Body of pancreas (tissue), 4 donors: ENCODE measurements at regions not wholly inside any gene's neighbourhood (a gene's known extent, or its start where the extent isn't known, plus 50 kb on each side); places are given as distances from the start of the nearest gene placed in this dataset.

Experiments
- POLR2A ChIP-seq, 3 donors: fragments of 450-650 bp; IDR thresholded peaks; one replicate each; pipeline ENCODE4 v1.6.1; 2016; ENCODE audit warnings: antibody characterized with exemption in 3 of 3, mild to moderate bottlenecking in 2 of 3
- TF ChIP-seq, protein P1 (sequence below), 7 experiments: fragments of 450-650 bp in 4 of 7; fragments of 200-600 bp in 3 of 7; sonication (generic) in 3 of 7; IDR thresholded peaks; one replicate each; pipeline ENCODE4 v1.5.1; 2016 to 2019; ENCODE audit warnings: antibody characterized with exemption in 7 of 7

DNA sequence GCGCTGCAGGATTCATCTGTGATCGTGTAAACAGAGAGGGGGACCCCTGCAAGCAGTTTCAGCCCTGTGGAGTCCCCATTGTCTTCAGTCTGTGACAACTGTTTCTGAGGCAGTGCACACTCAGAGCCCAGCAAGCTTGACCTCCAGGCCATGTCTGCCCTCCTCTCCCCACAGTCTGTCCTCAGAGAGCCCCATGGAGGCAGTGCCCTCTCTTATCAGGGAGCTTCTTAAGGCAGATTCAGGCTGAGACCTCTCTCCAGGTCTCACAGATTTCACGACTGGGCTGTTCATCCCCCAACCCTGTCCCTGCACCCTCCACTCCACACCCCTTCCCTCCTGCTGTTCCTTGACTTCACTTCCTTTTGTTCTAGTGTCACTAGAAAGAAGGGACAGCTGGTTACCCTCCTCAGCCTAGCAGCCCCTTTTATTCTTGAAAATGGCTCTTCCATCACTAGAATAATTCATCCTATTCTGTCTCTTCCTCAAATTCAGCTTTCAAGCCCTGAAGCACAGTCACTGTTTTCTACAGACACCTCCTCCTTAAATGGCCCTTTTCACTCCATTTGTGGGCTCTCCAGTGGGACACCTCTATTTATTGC is 218.4 kb downstream of the MED10 start:
- TF ChIP-seq, protein P1, sequence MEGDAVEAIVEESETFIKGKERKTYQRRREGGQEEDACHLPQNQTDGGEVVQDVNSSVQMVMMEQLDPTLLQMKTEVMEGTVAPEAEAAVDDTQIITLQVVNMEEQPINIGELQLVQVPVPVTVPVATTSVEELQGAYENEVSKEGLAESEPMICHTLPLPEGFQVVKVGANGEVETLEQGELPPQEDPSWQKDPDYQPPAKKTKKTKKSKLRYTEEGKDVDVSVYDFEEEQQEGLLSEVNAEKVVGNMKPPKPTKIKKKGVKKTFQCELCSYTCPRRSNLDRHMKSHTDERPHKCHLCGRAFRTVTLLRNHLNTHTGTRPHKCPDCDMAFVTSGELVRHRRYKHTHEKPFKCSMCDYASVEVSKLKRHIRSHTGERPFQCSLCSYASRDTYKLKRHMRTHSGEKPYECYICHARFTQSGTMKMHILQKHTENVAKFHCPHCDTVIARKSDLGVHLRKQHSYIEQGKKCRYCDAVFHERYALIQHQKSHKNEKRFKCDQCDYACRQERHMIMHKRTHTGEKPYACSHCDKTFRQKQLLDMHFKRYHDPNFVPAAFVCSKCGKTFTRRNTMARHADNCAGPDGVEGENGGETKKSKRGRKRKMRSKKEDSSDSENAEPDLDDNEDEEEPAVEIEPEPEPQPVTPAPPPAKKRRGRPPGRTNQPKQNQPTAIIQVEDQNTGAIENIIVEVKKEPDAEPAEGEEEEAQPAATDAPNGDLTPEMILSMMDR (IDR thresholded peaks at IDR 0.05) = no peak
- TF ChIP-seq POLR2A (IDR thresholded peaks at IDR 0.05) = no peak
